Thyroid gland (tissue), 4 donors: ENCODE measurements at regions not wholly inside any gene's neighbourhood (a gene's known extent, or its start where the extent isn't known, plus 50 kb on each side); places are given as distances from the start of the nearest gene placed in this dataset.

Experiments used
- POLR2A ChIP-seq, 2 donors: fragments of 450-650 bp; IDR thresholded peaks; one replicate each; pipeline ENCODE4 v1.6.1; 2017; ENCODE audit warnings: antibody characterized with exemption in 2 of 2, mild to moderate bottlenecking in 2 of 2, moderate library complexity in 1 of 2
- TF ChIP-seq, protein P1 (sequence below), 6 experiments: fragments of 200-600 bp in 3 of 6; fragments of 450-650 bp in 3 of 6; sonication (generic) in 3 of 6; IDR thresholded peaks; one replicate each; pipeline ENCODE4 v1.5.1; 2016 to 2019; ENCODE audit warnings: antibody characterized with exemption in 6 of 6, mild to moderate bottlenecking in 2 of 6, inconsistent platforms in 1 of 6, moderate library complexity in 1 of 6

DNA sequence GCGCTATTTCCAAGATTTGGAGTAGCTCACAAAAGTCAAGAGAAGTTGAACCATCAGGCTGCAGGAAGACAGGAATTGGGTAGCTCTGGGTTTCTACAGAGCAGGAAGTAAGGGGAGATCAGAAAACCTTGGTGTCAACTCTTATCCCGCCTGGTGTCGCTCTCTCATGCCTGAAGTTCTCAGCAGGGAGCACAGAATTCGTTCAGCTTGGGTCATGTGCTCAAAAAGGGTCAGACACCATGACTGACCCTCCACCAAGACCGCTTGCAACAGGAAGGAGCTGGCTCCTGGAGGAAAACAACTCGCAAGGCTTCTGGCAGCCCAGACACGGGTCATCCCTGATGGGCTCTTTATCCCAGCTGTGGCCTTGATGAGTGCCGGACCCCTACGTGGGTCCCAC is 93.7 kb upstream of the MSX1 start:
- TF ChIP-seq, protein P1, sequence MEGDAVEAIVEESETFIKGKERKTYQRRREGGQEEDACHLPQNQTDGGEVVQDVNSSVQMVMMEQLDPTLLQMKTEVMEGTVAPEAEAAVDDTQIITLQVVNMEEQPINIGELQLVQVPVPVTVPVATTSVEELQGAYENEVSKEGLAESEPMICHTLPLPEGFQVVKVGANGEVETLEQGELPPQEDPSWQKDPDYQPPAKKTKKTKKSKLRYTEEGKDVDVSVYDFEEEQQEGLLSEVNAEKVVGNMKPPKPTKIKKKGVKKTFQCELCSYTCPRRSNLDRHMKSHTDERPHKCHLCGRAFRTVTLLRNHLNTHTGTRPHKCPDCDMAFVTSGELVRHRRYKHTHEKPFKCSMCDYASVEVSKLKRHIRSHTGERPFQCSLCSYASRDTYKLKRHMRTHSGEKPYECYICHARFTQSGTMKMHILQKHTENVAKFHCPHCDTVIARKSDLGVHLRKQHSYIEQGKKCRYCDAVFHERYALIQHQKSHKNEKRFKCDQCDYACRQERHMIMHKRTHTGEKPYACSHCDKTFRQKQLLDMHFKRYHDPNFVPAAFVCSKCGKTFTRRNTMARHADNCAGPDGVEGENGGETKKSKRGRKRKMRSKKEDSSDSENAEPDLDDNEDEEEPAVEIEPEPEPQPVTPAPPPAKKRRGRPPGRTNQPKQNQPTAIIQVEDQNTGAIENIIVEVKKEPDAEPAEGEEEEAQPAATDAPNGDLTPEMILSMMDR (IDR thresholded peaks at IDR 0.05) = no peak
- no peak for TF ChIP-seq POLR2A (IDR thresholded peaks at IDR 0.05)
